ENCODE measurements at regions not wholly inside any gene's neighbourhood (a gene's known extent, or its start where the extent isn't known, plus 50 kb on each side); places are given as distances from the start of the nearest gene placed in this dataset.

- no peak for TF ChIP-seq POLR2AphosphoS5 (IDR thresholded peaks at IDR 0.05; ENCODE audit: low read depth, low read length)
- TF ChIP-seq RAD21 (IDR thresholded peaks at IDR 0.05 in 1 of 2, conservative IDR thresholded peaks at IDR 0.05 in 1 of 2; ENCODE audit: low read depth in 2 of 2, low read length in 2 of 2): no peak
- TF ChIP-seq SUZ12 (IDR thresholded peaks at IDR 0.05; ENCODE audit: low read length): no peak
- no peak for TF ChIP-seq TAF1 (IDR thresholded peaks at IDR 0.05; ENCODE audit: low read depth, low read length)
- no peak for TF ChIP-seq ZNF274 (IDR thresholded peaks at IDR 0.05; ENCODE audit: borderline replicate concordance, extremely low read depth, low read length)
- TF ChIP-seq, protein P1, sequence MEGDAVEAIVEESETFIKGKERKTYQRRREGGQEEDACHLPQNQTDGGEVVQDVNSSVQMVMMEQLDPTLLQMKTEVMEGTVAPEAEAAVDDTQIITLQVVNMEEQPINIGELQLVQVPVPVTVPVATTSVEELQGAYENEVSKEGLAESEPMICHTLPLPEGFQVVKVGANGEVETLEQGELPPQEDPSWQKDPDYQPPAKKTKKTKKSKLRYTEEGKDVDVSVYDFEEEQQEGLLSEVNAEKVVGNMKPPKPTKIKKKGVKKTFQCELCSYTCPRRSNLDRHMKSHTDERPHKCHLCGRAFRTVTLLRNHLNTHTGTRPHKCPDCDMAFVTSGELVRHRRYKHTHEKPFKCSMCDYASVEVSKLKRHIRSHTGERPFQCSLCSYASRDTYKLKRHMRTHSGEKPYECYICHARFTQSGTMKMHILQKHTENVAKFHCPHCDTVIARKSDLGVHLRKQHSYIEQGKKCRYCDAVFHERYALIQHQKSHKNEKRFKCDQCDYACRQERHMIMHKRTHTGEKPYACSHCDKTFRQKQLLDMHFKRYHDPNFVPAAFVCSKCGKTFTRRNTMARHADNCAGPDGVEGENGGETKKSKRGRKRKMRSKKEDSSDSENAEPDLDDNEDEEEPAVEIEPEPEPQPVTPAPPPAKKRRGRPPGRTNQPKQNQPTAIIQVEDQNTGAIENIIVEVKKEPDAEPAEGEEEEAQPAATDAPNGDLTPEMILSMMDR (IDR thresholded peaks at IDR 0.05; ENCODE audit: control extremely low read depth in 1 of 3, insufficient read depth in 1 of 3, low read depth in 1 of 3, low read length in 3 of 3): no peak
These were observed 103.3 kb upstream of the SLC4A4 start for GRCh38 chr4:71235311-71236201.
